ENCODE measurements at regions not wholly inside any gene's neighbourhood (a gene's known extent, or its start where the extent isn't known, plus 50 kb on each side); places are given as distances from the start of the nearest gene placed in this dataset.

- no peak for DNase-seq (ENCODE audit: low read depth)
Observed at GRCh38 chr13:108360139-108360538, 90.6 kb downstream of the TNFSF13B start.

GRCh38 chr13:108361769-108362168 lies 92.3 kb downstream of the TNFSF13B start:
- DNase-seq (ENCODE audit: low read depth): no peak

- no peak for DNase-seq (ENCODE audit: low read depth)
Observed at GRCh38 chr13:108363666-108364065, 94.1 kb downstream of the TNFSF13B start.

- no peak for DNase-seq (ENCODE audit: low read depth)
Observed at GRCh38 chr13:108365255-108365654, 95.7 kb downstream of the TNFSF13B start.

- DNase-seq (ENCODE audit: low read depth): no peak
Observed at GRCh38 chr13:108368250-108368905, 98.9 kb downstream of the TNFSF13B start.

- no peak for DNase-seq (ENCODE audit: low read depth)
Observed at GRCh38 chr13:108369412-108369811, 99.9 kb downstream of the TNFSF13B start.

GRCh38 chr13:108375034-108375433 lies 105.5 kb downstream of the TNFSF13B start:
- DNase-seq (ENCODE audit: low read depth): no peak

GRCh38 chr13:108375772-108376171 lies 106.3 kb downstream of the TNFSF13B start:
- DNase-seq (ENCODE audit: low read depth): no peak

GRCh38 chr13:108376308-108376707 lies 106.8 kb downstream of the TNFSF13B start:
- DNase-seq (ENCODE audit: low read depth): no peak

GRCh38 chr13:108377646-108378206 lies 108.2 kb downstream of the TNFSF13B start:
- DNase-seq (ENCODE audit: low read depth): no peak

- no peak for DNase-seq (ENCODE audit: low read depth)
Observed at GRCh38 chr13:108383667-108384066, 114.1 kb downstream of the TNFSF13B start.

- no peak for DNase-seq (ENCODE audit: low read depth)
Observed at GRCh38 chr13:108387156-108387555, 117.6 kb downstream of the TNFSF13B start.

- DNase-seq (ENCODE audit: low read depth): no peak
Observed at GRCh38 chr13:108402850-108403249, 133.3 kb downstream of the TNFSF13B start.

- no peak for DNase-seq (ENCODE audit: low read depth)
Observed at GRCh38 chr13:108407495-108407894, 138.0 kb downstream of the TNFSF13B start.

GRCh38 chr13:108408672-108409071 lies 139.2 kb downstream of the TNFSF13B start:
- DNase-seq (ENCODE audit: low read depth): no peak

GRCh38 chr13:108409730-108410129 lies 140.2 kb downstream of the TNFSF13B start:
- no peak for DNase-seq (ENCODE audit: low read depth)

- no peak for DNase-seq (ENCODE audit: low read depth)
Observed at GRCh38 chr13:108419768-108420167, 150.2 kb downstream of the TNFSF13B start.

- no peak for DNase-seq (ENCODE audit: low read depth)
Observed at GRCh38 chr13:108425056-108425455, 155.5 kb downstream of the TNFSF13B start.

- no peak for DNase-seq (ENCODE audit: low read depth)
Observed at GRCh38 chr13:108426893-108427292, 157.4 kb downstream of the TNFSF13B start.

- no peak for DNase-seq (ENCODE audit: low read depth)
Observed at GRCh38 chr13:108427355-108427754, 157.8 kb downstream of the TNFSF13B start.

- DNase-seq (ENCODE audit: low read depth): no peak
Observed at GRCh38 chr13:108428691-108429090, 159.2 kb downstream of the TNFSF13B start.

GRCh38 chr13:108433976-108434755 lies 164.6 kb downstream of the TNFSF13B start:
- no peak for DNase-seq (ENCODE audit: low read depth)
